Stimulated activated CD4-positive, alpha-beta T cell treated with anti-CD3 and anti-CD28 coated beads, Interleukin-15, amount 100 ng/mL, for 24 hours (primary cell): ENCODE measurements at regions not wholly inside any gene's neighbourhood (a gene's known extent, or its start where the extent isn't known, plus 50 kb on each side); places are given as distances from the start of the nearest gene placed in this dataset.

ENCODE experiments used
- DNase-seq: peaks from one replicate; pipeline ENCODE4 v3.0.0-alpha.2; 2020

DNA sequence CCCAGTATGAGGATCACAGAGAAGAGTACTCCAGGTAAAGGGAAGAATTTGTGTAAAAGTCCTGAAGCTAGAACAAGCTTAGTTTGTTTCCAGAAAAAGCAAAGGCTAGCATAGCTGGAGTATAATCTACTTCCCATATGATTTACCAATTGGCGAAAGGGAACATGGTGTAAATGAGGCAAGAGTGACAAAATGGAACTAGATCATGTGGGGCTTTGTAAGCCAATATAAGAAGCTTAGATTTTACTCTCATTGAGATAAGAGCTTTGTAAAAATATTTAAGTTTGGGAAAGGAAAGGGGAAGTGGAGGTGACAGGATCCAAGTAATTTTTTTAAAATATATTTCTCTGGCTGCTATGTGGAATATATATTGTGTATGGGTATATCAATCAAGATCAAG is 234.9 kb downstream of the KCTD12 start:
- no peak for DNase-seq

GRCh38 chr13:76647550-76647949 is 238.7 kb downstream of the KCTD12 start:
- DNase-seq = no peak

DNA sequence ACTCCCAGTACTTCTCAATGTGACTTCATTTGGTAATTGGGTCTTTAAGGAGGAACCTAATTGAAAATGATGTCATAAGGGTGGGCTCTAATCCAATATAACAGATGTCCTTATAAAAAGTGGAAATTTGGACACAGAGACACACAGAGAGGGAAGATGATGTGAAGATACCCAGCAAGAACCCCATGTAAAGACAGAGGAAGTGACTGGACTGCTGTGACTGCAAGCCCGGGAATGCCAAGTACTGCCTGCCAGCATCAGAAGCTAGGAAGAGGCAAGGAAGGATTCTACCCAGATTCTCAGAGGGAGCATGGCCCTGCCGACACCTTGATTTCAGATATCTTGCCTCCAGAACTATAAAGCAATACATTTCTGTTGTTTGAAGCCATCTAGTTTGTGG is 239.3 kb downstream of the KCTD12 start:
- no peak for DNase-seq

DNA sequence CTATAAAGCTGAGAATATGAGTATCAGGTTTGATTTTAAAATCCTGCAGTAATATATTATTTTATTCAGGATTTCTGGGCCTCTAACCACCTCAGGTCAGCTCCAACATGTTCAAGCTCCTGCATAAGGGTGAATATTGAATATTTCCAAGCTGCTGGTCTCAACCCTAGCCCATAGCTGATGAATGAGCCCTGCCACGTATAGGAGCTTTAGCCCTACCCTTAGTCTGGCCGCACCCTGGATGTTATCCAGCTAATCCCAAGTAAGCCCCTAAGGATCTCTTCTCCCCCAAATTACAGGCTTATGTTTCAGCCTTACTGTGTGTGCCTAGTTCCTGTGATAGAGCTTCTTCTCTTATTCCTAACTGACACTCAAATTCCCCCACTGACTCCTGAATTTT is 240.6 kb downstream of the KCTD12 start:
- DNase-seq = no peak

DNA sequence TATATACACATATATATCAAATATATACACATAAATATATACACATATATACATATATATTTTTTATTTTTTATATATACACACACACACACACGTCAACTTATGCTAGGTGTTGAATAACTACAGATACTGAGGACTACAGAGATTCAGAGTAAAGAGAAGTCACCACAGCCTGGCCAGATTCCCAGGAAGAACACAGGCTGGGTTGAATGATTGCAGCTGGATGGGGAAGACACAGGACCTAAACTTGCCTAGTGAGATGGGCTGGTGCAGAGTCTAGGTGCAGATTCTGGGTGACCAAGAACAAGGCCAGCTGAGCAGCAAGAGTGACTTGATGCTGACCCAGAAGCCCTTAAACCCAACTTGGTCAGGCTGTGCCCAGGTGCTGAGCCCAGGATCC is 241.3 kb downstream of the KCTD12 start:
- DNase-seq = no peak

DNA sequence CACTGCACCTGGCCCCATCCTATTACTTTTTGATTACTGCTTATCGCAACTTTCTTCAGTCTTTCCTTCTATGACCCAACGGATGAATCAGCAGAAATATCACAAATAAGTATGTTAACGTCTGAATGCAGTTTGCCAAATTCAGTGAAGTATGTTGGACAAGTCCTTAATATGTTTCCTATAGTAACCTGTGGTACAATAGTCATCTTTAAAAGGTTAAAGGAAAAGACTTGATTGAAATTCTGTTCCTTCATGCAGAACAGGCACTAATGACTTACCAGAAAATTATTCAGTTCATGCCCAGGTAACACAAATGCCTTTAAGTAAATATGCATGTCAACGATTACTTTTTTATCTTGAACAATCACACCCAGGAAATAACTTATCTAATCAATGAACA is 242.6 kb downstream of the KCTD12 start:
- no peak for DNase-seq

GRCh38 chr13:76641056-76641455 is 245.1 kb downstream of the KCTD12 start:
- no peak for DNase-seq

DNA sequence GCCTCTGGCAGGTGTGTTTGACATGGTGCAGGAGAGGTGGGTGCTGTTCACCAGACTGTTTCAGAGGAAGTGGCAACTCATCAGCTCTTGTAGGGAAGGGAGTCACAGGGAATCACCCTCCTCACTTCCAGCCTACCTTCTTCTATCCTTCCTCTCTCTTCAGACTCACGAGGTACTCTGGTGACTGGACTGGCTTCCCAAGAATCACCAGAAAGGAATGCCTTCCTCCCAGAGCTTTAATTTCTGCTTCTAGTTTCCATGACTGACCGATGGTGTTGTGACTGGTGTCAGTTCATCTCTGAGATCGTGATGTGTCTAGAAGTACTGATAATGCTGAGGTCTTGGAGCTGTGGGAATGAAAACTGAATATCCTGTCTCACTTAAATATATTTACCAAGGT is 247.3 kb downstream of the KCTD12 start:
- DNase-seq = no peak

DNA sequence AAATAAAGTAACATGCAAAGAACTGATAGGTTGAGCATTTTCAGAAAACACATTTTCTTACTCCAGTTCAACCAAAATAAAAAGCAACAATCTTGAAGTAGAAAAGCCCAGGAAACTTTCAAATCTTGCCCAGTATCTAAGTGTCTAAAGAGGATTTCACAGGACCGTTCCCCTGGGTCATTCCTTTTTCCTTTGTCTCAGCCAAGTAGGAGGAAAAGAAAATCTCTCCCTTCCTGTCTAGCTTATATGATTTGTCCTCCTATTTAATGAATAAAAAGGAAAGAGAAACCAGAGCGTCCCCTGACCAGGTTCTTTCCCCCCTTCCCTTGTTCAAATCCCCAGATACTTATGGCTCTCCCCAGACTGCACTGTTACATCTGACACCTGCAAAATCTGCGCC is 248.0 kb downstream of the KCTD12 start:
- no peak for DNase-seq

GRCh38 chr13:76637641-76638141 is 248.5 kb downstream of the KCTD12 start:
- no peak for DNase-seq

GRCh38 chr13:76636829-76637228 is 249.4 kb downstream of the KCTD12 start:
- DNase-seq = no peak

DNA sequence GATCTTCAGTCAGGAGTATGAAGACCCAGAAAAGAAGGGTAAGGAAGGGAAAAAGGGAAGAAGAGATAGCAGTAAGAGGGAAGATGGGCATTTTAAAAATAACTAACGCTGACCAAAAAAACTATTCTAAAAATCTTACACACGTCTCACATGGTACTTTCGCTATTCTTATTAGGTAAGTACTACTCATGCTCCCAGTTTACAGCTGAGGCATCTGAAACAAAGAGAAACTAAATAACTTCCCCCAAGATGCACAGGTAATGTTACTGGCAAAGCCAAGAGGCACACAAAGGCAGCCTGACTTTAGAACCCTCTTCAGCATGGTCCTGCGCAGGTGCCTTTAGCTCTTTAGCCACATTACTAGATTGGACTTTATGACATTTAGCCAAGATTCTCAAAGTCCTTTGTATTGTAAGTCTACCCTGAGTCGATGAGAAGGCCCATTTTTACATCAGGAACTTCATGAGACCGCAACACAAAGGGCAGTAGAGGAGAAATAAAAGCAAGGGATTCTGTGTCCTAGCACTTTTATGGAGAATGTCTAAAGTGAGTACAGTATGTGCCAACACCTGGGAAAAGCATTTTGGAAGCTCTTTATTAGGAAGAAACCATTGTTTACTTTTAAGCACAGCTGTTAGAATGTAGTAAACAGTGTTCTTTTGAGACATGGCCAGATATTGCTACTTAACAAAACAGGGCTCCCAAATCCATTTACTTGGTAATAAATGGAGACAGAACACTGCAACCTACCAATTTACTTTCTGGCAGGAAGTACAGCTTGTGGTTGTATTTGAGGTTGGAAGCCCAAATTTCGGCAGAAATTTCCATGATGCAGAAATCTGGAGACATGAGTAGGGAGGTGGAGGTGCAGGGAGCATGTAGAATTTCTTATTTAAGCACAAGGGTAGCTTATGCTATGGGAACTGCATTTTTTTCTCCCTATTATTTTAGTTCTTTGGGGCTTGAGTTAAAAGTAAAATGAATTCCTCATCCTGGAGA is 250.7 kb downstream of the KCTD12 start:
- DNase-seq = no peak

GRCh38 chr13:76634431-76635191 is 251.6 kb downstream of the KCTD12 start:
- DNase-seq = no peak

DNA sequence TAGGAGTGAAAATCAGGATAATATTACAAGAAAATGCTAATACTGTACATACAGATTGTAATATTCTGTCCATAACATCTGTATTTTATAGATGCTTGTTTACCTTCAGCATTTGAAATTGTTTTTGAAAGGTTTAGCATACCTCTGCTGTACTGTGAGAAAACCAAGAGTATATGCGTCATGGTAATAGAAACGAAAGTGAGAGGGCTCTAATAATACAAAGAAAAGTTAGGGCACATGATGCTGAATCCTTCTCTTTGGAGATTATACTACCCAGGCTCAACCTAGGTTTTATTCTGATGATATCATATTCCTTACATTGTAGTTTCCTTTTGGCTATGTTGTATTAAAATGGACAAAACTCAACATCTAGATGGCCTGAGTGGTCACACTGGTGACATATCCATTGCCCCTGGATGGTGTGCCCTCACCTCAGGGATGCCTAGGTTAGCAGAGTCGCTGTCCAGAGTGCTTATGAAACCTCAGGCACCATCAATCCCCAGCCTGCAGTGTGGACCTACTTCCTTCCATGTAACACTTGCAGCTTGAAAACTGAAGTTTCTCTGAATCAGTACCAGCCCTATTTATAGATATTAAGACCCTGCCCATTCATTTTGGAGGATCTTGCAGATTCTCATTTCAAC is 253.7 kb downstream of the KCTD12 start:
- DNase-seq = no peak

DNA sequence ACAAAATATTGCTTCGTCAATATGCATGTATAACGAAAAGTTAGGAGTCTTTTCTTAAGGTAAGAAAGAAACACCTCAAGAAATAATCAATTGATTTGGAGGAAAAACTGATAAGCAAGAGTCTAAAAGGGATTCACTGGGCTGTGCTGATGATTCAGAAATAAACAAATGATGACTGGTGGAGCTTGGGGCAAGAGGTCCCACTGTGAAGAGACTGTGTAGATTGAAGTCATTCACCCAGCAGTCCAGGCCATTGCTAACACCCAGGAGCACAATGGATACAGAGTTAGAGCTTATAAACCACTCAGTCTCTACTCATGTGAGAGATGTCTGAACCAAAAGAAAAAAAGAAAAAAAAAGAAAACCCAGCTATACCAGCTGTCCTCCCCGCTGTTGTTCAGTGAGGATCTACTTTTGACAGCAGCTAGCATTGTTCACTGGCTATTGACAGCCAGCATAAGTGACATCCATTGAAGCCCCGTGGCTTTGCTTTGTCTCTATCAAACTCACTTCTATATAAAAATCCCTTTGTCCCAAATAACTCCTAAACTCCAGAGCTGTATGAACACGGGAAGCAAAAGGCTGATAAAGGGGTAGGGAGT is 255.5 kb downstream of the KCTD12 start:
- DNase-seq = no peak

DNA sequence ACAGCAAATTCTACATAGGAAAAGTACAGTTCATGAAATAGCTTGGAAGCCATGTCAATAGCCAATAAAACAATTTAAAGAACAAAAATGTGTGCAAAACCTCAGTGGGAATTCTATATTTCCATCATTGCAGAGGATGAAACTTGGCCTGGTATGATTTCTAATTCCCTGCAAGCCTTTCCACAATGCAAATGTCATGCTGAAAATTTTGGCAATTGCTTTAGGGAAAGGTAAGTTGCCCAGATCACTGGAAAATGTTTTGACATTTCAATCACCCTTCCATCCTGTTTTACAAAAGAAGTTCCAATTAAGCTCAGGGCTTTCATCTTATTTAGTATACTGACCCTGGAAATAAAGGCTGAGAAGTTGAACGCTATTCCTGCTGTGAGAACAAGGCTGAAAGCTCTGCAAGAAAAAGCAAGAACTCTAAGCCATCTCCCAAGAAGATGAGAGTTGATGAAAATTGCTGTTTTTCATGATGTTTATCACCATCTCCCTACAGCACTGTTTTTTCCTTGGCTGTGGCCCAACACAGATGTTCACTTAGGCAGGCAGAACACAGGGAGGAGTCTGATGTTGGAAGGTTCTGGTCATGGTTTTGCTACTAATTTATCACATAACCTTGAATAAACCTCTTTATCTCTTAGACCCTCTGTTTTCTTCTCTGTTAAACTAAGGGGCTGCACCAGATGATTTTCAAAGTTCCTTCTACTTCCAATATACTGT is 263.7 kb downstream of the KCTD12 start:
- DNase-seq = no peak

GRCh38 chr13:76621705-76622104 is 264.5 kb downstream of the KCTD12 start:
- no peak for DNase-seq

DNA sequence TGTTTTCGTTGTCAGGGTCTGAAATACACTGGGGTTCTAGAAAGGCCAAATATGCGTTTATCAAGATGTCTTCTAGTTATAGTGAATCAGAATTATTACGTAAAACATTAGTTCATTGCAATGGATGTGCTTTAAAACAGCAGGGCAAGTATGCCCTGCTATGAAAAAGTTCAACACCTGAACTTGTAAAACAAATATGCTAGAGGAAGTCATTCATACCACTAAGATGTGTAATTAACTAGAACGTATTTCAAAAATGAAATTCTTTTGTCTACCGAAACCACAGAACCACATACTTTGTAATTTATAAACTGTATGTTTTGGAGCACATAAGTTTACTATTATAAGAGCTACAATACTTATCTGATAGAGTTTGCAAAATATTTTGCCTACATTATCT is 266.2 kb downstream of the KCTD12 start:
- no peak for DNase-seq

GRCh38 chr13:76619631-76620030 is 266.6 kb downstream of the KCTD12 start:
- no peak for DNase-seq

- DNase-seq = no peak
These were observed 275.3 kb downstream of the KCTD12 start for GRCh38 chr13:76610819-76611415.

GRCh38 chr13:76609643-76610042 is 276.6 kb downstream of the KCTD12 start:
- DNase-seq = no peak

GRCh38 chr13:76607866-76608265 is 278.3 kb downstream of the KCTD12 start:
- DNase-seq = no peak
